IMR-90 (cell line): ENCODE measurements at regions not wholly inside any gene's neighbourhood (a gene's known extent, or its start where the extent isn't known, plus 50 kb on each side); places are given as distances from the start of the nearest gene placed in this dataset.

ENCODE experiments used
- ATAC-seq: fragments of 200-7000 bp; cut with Tn5 transposase; 2 replicates; pipeline ENCODE4 v1.9.1; 2020; ENCODE audit warnings: low read depth, mild to moderate bottlenecking, moderate library complexity
- BruUV-seq: library from RNA; stranded (reverse); fragments of 400-500 nt; replicated peaks from 2 replicates; lab custom pipeline; 2021; lab: Mats Ljungman, UMichigan
- CTCF ChIA-PET: fragments of 300-600 bp; formaldehyde crosslinking; extraction: SDS; loops from one replicate; lab custom pipeline; 2021; ENCODE audit warnings: antibody characterized with exemption; lab: Yijun Ruan, JAX
- POLR2A ChIA-PET: fragments of 300-600 bp; sonication (Branson Sonifier 250); formaldehyde crosslinking; loops from one replicate; lab custom pipeline; 2022; ENCODE audit warnings: antibody characterized with exemption; ENCODE audit not compliant: unreplicated experiment; lab: Charles Lee
- DNase-seq: peaks from one replicate; pipeline ENCODE4 v3.0.0; 2013
- H2AFZ ChIP-seq: replicated peaks from 2 replicates; pipeline ENCODE3; 2013; ENCODE audit warnings: low read length, mild to moderate bottlenecking; ENCODE audit not compliant: poor library complexity
- H2AK5ac ChIP-seq: 2 replicates; pipeline ENCODE4 v1.6.1; 2013; ENCODE audit warnings: low read depth, low read length, inconsistent platforms
- H2AK9ac ChIP-seq: replicated peaks from 2 replicates; pipeline ENCODE3; 2013; ENCODE audit warnings: mild to moderate bottlenecking, low read depth, low read length, moderate library complexity; ENCODE audit not compliant: poor library complexity
- H2BK120ac ChIP-seq: 2 replicates; pipeline ENCODE4 v1.6.1; 2013; ENCODE audit warnings: low read depth, low read length, inconsistent platforms
- H2BK15ac ChIP-seq: 3 replicates; pipeline ENCODE4 v1.6.1; 2013; ENCODE audit warnings: low read depth, low read length, inconsistent platforms
- H2BK20ac ChIP-seq: 2 replicates; pipeline ENCODE4 v1.6.1; 2013; ENCODE audit warnings: low read depth, mild to moderate bottlenecking, inconsistent platforms, low read length, moderate library complexity
- H2BK5ac ChIP-seq: 2 replicates; pipeline ENCODE4 v1.6.1; 2013; ENCODE audit warnings: mild to moderate bottlenecking, low read depth, low read length, inconsistent platforms; ENCODE audit not compliant: poor library complexity, severe bottlenecking
- H3K14ac ChIP-seq: replicated peaks from 2 replicates; pipeline ENCODE4 v1.6.1; 2013; ENCODE audit warnings: low read depth, low read length, inconsistent platforms
- H3K18ac ChIP-seq: 2 replicates; pipeline ENCODE4 v1.6.1; 2013; ENCODE audit warnings: low read depth, low read length, control low read depth
- H3K23ac ChIP-seq: 2 replicates; pipeline ENCODE4 v1.6.1; 2013; ENCODE audit warnings: low read depth, low read length, inconsistent platforms
- H3K27ac ChIP-seq: 2 replicates; pipeline ENCODE4 v1.5.1; 2013; ENCODE audit warnings: mild to moderate bottlenecking, control low read depth, low read length; ENCODE audit not compliant: insufficient read depth
- H3K27me3 ChIP-seq: 2 replicates; pipeline ENCODE4 v1.6.1; 2013; ENCODE audit warnings: low read length; ENCODE audit not compliant: control insufficient read depth, insufficient read depth
- H3K36me3 ChIP-seq: 2 replicates; pipeline ENCODE4 v1.6.1; 2013; ENCODE audit warnings: low read length, mixed read lengths; ENCODE audit not compliant: control insufficient read depth, insufficient read depth
- H3K4ac ChIP-seq: 2 replicates; pipeline ENCODE4 v1.6.1; 2013; ENCODE audit warnings: low read depth, low read length, inconsistent platforms
- H3K4me1 ChIP-seq: 2 replicates; pipeline ENCODE4 v1.6.1; 2013; ENCODE audit warnings: low read length, mixed read lengths; ENCODE audit not compliant: control insufficient read depth, insufficient read depth
- H3K4me2 ChIP-seq: 2 replicates; pipeline ENCODE4 v1.6.1; 2013; ENCODE audit warnings: low read depth, mild to moderate bottlenecking, control low read depth, low read length, moderate library complexity
- H3K4me3 ChIP-seq: 2 replicates; pipeline ENCODE4 v1.5.1; 2013; ENCODE audit warnings: low read depth, mild to moderate bottlenecking, control low read depth, low read length, moderate library complexity; ENCODE audit not compliant: insufficient read depth
- H3K56ac ChIP-seq: 2 replicates; pipeline ENCODE4 v1.6.1; 2013; ENCODE audit warnings: low read length, inconsistent platforms; ENCODE audit not compliant: insufficient read depth; ENCODE audit errors: extremely low read depth
- H3K79me1 ChIP-seq, 2 experiments: 2 replicates each; pipeline ENCODE4 v1.6.1; 2013; ENCODE audit warnings: low read length in 2 of 2, inconsistent platforms in 1 of 2, low read depth in 1 of 2
- H3K9ac ChIP-seq: 2 replicates; pipeline ENCODE4 v1.6.1; 2013; ENCODE audit warnings: low read depth, low read length, control low read depth
- H3K9me1 ChIP-seq: 2 replicates; pipeline ENCODE4 v1.6.1; 2013; ENCODE audit warnings: low read length, inconsistent platforms; ENCODE audit not compliant: insufficient read depth
- H3K9me3 ChIP-seq: 2 replicates; pipeline ENCODE4 v1.6.1; 2013; ENCODE audit warnings: low read length; ENCODE audit not compliant: control insufficient read depth, insufficient read depth
- H4K20me1 ChIP-seq: 2 replicates; pipeline ENCODE4 v1.6.1; 2013; ENCODE audit warnings: low read length, inconsistent platforms; ENCODE audit not compliant: insufficient read depth
- H4K5ac ChIP-seq: 2 replicates; pipeline ENCODE4 v1.6.1; 2013; ENCODE audit warnings: mild to moderate bottlenecking, low read depth, low read length, control low read depth
- H4K8ac ChIP-seq, 2 experiments: 2 replicates each; pipeline ENCODE4 v1.6.1; 2013; ENCODE audit warnings: low read depth in 2 of 2, low read length in 2 of 2, control low read depth in 1 of 2, inconsistent platforms in 1 of 2
- H4K91ac ChIP-seq: 2 replicates; pipeline ENCODE4 v1.6.1; 2013; ENCODE audit warnings: low read depth, low read length, inconsistent platforms; ENCODE audit not compliant: insufficient read depth
- BHLHE40 ChIP-seq: fragments of 150-350 bp; IDR thresholded peaks from 2 replicates; pipeline ENCODE4 v1.6.1; 2016; ENCODE audit warnings: mild to moderate bottlenecking, low read depth, low read length
- CEBPB ChIP-seq: IDR thresholded peaks from 2 replicates; pipeline ENCODE4 v1.6.1; 2012; ENCODE audit warnings: low read depth, low read length, improper control_type of control experiment
- FOS ChIP-seq: fragments of 150-350 bp; IDR thresholded peaks from 2 replicates; pipeline ENCODE4 v1.6.1; 2016; ENCODE audit warnings: low read depth, low read length
- MAFK ChIP-seq: IDR thresholded peaks from 2 replicates; pipeline ENCODE4 v1.6.1; 2012; ENCODE audit warnings: low read depth, low read length, improper control_type of control experiment
- MAZ ChIP-seq: IDR thresholded peaks from 2 replicates; pipeline ENCODE4 v1.6.1; 2012; ENCODE audit warnings: low read depth, mild to moderate bottlenecking, low read length, improper control_type of control experiment, moderate library complexity, borderline replicate concordance
- RAD21 ChIP-seq: IDR thresholded peaks from 2 replicates; pipeline ENCODE4 v1.6.1; 2012; ENCODE audit warnings: low read length, improper control_type of control experiment
- RFX5 ChIP-seq: IDR thresholded peaks from 2 replicates; pipeline ENCODE4 v1.8.0; 2012; ENCODE audit warnings: low read depth, mild to moderate bottlenecking, low read length, moderate library complexity
- WGBS, 2 experiments: methylation state at CpG; one replicate each; pipeline versions ENCODE4 v1.1.5 to v1.1.7; 2013; ENCODE audit warnings: missing lambda C conversion rate in 2 of 2; ENCODE audit not compliant: insufficient read length in 1 of 2; ENCODE audit errors: extremely low coverage in 2 of 2; 5-methylcytosine and 5-hydroxymethylcytosine counted together
- dilution Hi-C: fragments of 300-500 bp; cut with HindIII; formaldehyde crosslinking; loops from one replicate; pipeline ENCODE4 v1.14.3; 2018; ENCODE audit warnings: low sequenced_read_pairs; ENCODE audit not compliant: unreplicated experiment
- in situ Hi-C: fragments of 300-500 bp; cut with MboI; formaldehyde crosslinking; loops from 3 replicates; pipeline ENCODE4 v1.14.3; 2019; ENCODE audit warnings: low sequenced_read_pairs, inconsistent platforms, mixed read lengths
- intact Hi-C: fragments of 100-400 bp; cut with micrococcal nuclease; formaldehyde crosslinking; loops from 2 replicates; pipeline ENCODE4 v1.10.0; 2022
- TF ChIP-seq, protein P1 (sequence below): conservative IDR thresholded peaks from 2 replicates; pipeline ENCODE4 v1.5.1; 2012; ENCODE audit warnings: mild to moderate bottlenecking, low read depth, low read length, improper control_type of control experiment
- TF ChIP-seq, protein P2 (sequence below): fragments of 150-350 bp; IDR thresholded peaks from 2 replicates; pipeline ENCODE4 v1.6.1; 2016; ENCODE audit warnings: low read depth, mild to moderate bottlenecking, low read length, moderate library complexity, borderline replicate concordance
- TF ChIP-seq, protein P3 (sequence below): fragments of 150-350 bp; IDR thresholded peaks from 2 replicates; pipeline ENCODE4 v1.6.1; 2017; ENCODE audit warnings: mild to moderate bottlenecking, antibody characterized with exemption, low read length, low read depth

DNA sequence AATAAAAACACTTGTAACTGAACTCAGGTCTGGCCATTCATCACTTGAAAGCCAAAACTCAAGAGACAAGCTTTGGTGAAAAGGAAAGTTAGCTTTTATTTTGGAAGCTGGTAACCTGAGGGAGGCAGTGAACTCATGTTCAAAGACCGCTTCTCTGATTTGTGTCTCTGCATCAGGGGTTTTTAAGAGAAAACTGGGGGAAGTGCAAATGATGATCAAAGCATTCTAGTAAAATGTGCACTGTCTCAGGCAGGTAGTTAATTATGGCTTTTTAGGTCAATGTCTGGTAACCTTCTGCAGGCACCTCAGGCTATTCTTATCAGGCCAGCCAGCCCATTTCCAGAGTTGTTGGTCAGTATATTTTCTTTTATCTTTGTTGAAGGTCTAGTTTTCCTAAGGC is 162.2 kb downstream of the SYT10 start:
- CTCF ChIA-PET, result no interaction called here
- Histone ChIP-seq H2BK15ac (no peak overlapping the region), H3K56ac (no peak overlapping the region), H4K8ac (no peak overlapping the region), H2AK9ac (no peak overlapping the region), H3K27me3 (no peaks in the 10 kb centered on the region), H3K4me1 (no peaks in the 10 kb centered on the region), H3K36me3 (no peaks in the 10 kb centered on the region), H4K91ac (no peak overlapping the region), H2AFZ (no peak overlapping the region), H3K9ac (no peak overlapping the region), H2BK20ac (no peak overlapping the region), H3K9me1 (no peaks in the 10 kb centered on the region), H3K4ac (no peak overlapping the region), H2AK5ac (no peak overlapping the region), H3K18ac (no peak overlapping the region), H3K4me2 (no peak overlapping the region), H4K5ac (no peak overlapping the region), H3K23ac (no peak overlapping the region), H3K14ac (no peak overlapping the region), H2BK120ac (no peak overlapping the region), H3K4me3 (no peak overlapping the region), H4K20me1 (no peaks in the 10 kb centered on the region), H3K79me1 (no peaks in the 10 kb centered on the region), H2BK5ac (no peak overlapping the region), H3K9me3 (peaks cover 14% of the 10 kb centered on the region), H3K27ac (no peak overlapping the region)
- DNase-seq (no peak), ATAC-seq (no peak)
- WGBS, 2 experiments, result no CpG with 5 or more reads among the region's 1 CpG
- in situ Hi-C loops, result no loop called here
- POLR2A ChIA-PET, result no interaction called here
- TF ChIP-seq FOS (no peak), BHLHE40 (no peak), CEBPB (no peak), MAZ (no peak), MAFK (no peak), RAD21 (no peak), RFX5 (no peak)
- TF ChIP-seq, protein P1, sequence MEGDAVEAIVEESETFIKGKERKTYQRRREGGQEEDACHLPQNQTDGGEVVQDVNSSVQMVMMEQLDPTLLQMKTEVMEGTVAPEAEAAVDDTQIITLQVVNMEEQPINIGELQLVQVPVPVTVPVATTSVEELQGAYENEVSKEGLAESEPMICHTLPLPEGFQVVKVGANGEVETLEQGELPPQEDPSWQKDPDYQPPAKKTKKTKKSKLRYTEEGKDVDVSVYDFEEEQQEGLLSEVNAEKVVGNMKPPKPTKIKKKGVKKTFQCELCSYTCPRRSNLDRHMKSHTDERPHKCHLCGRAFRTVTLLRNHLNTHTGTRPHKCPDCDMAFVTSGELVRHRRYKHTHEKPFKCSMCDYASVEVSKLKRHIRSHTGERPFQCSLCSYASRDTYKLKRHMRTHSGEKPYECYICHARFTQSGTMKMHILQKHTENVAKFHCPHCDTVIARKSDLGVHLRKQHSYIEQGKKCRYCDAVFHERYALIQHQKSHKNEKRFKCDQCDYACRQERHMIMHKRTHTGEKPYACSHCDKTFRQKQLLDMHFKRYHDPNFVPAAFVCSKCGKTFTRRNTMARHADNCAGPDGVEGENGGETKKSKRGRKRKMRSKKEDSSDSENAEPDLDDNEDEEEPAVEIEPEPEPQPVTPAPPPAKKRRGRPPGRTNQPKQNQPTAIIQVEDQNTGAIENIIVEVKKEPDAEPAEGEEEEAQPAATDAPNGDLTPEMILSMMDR, result no peak
- TF ChIP-seq, protein P2, sequence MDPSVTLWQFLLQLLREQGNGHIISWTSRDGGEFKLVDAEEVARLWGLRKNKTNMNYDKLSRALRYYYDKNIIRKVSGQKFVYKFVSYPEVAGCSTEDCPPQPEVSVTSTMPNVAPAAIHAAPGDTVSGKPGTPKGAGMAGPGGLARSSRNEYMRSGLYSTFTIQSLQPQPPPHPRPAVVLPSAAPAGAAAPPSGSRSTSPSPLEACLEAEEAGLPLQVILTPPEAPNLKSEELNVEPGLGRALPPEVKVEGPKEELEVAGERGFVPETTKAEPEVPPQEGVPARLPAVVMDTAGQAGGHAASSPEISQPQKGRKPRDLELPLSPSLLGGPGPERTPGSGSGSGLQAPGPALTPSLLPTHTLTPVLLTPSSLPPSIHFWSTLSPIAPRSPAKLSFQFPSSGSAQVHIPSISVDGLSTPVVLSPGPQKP, result no peak
- TF ChIP-seq, protein P3, sequence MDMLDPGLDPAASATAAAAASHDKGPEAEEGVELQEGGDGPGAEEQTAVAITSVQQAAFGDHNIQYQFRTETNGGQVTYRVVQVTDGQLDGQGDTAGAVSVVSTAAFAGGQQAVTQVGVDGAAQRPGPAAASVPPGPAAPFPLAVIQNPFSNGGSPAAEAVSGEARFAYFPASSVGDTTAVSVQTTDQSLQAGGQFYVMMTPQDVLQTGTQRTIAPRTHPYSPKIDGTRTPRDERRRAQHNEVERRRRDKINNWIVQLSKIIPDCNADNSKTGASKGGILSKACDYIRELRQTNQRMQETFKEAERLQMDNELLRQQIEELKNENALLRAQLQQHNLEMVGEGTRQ, result no peak
- BruUV-seq, result no TSS peak
- intact Hi-C loops, result no loop called here
- dilution Hi-C loops, result no loop called here
